ENCODE measurements at regions not wholly inside any gene's neighbourhood (a gene's known extent, or its start where the extent isn't known, plus 50 kb on each side); places are given as distances from the start of the nearest gene placed in this dataset.

GRCh38 chr14:89600950-89601826 lies 184.2 kb upstream of the FOXN3 start:
- DNase-seq: no peak

GRCh38 chr14:89600029-89600428 lies 183.0 kb upstream of the FOXN3 start:
- no peak for DNase-seq

GRCh38 chr14:89598548-89599186 lies 181.6 kb upstream of the FOXN3 start:
- no peak for DNase-seq

GRCh38 chr14:89592961-89593360 lies 175.9 kb upstream of the FOXN3 start:
- no peak for DNase-seq

GRCh38 chr14:89589400-89590118 lies 172.5 kb upstream of the FOXN3 start:
- DNase-seq: peak; percentile 79 to 86

- no peak for DNase-seq
Measured at GRCh38 chr14:89588840-89589296, 171.8 kb upstream of the FOXN3 start.

GRCh38 chr14:89588016-89588415 lies 171.0 kb upstream of the FOXN3 start:
- DNase-seq: no peak

- no peak for DNase-seq
Measured at GRCh38 chr14:89587136-89587420, 170.0 kb upstream of the FOXN3 start.

GRCh38 chr14:89586258-89587135 lies 169.5 kb upstream of the FOXN3 start:
- no peak for DNase-seq

GRCh38 chr14:89578156-89578555 lies 161.1 kb upstream of the FOXN3 start:
- peak; percentile 65 to 72 for DNase-seq

- DNase-seq: no peak
Measured at GRCh38 chr14:89576960-89577359, 159.9 kb upstream of the FOXN3 start.

GRCh38 chr14:89576145-89576927 lies 159.3 kb upstream of the FOXN3 start:
- DNase-seq: no peak

GRCh38 chr14:89575386-89576061 lies 158.5 kb upstream of the FOXN3 start:
- DNase-seq: no peak

GRCh38 chr14:89574420-89574819 lies 157.4 kb upstream of the FOXN3 start:
- DNase-seq: no peak

- no peak for DNase-seq
Measured at GRCh38 chr14:89573399-89573657, 156.3 kb upstream of the FOXN3 start.

GRCh38 chr14:89572596-89573398 lies 155.8 kb upstream of the FOXN3 start:
- no peak for DNase-seq

- no peak for DNase-seq
Measured at GRCh38 chr14:89571491-89571890, 154.5 kb upstream of the FOXN3 start.

- peak; percentile 26 to 49 for DNase-seq
Measured at GRCh38 chr14:89566644-89567415, 149.8 kb upstream of the FOXN3 start.

GRCh38 chr14:89566180-89566579 lies 149.1 kb upstream of the FOXN3 start:
- DNase-seq: no peak

GRCh38 chr14:89565607-89566006 lies 148.6 kb upstream of the FOXN3 start:
- DNase-seq: no peak

Data from inflammatory macrophage (primary cell).